Spleen (tissue), 7 donors: ENCODE measurements at regions not wholly inside any gene's neighbourhood (a gene's known extent, or its start where the extent isn't known, plus 50 kb on each side); places are given as distances from the start of the nearest gene placed in this dataset.

Source experiments
- POLR2A ChIP-seq, 3 donors: fragments of 450-650 bp; IDR thresholded peaks; one replicate each; pipeline ENCODE4 v1.5.1; 2017; ENCODE audit warnings: antibody characterized with exemption in 3 of 3, mild to moderate bottlenecking in 1 of 3
- POLR2AphosphoS5 ChIP-seq, 3 donors: sonication (generic); formaldehyde crosslinking; IDR thresholded peaks; one replicate each; pipeline ENCODE4 v1.5.1; 2017; ENCODE audit warnings: antibody characterized with exemption in 3 of 3
- TF ChIP-seq, protein P1 (sequence below), 11 experiments: fragments of 200-600 bp in 7 of 11; fragments of 450-650 bp in 4 of 11; sonication (generic) in 4 of 11; IDR thresholded peaks in 8 of 11; conservative IDR thresholded peaks in 3 of 11; 1 replicate in 7 of 11; 2 replicates in 4 of 11; pipeline versions ENCODE4 v1.4.0 to v1.8.0; 2016 to 2021; ENCODE audit warnings: antibody characterized with exemption in 11 of 11, inconsistent platforms in 4 of 11, mild to moderate bottlenecking in 1 of 11
- donor health status: DM: no; HTN: no; CAD: no; lungs with moderate emphysema.
- donor health status: DM: no; HTN: no; CAD: no.
- donor health status: DM: no; HTN: no; CAD: no.

DNA sequence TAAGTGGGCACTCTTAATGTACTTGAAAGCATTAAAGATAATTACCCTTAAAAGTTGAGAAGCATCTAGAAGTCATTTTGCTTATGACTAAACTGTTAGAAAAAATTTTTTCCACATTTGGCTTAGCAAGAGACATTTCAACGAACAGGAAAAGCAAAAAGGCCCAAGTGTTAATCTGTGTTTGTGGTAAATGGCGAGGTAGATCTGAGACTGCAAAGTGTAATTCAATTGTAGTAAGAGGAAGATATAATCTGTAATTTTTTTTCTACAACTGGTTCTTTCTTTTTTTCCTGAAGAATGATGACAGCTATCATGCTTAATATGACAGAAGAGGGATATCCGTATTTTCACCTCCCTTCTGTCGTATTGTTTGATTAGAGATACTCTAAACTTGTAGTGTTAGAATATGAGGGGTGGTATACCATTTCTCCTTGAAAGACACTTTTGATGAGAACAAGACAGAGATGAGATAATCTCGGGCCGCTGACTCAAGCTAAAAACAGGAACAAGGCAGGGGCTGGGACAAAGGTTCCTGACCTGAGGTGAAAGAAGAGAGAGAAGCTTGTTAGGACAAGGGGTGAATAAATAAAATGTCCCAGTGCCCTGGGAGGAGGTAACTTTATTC is 459.3 kb upstream of the ZNF608 start:
- TF ChIP-seq, protein P1, sequence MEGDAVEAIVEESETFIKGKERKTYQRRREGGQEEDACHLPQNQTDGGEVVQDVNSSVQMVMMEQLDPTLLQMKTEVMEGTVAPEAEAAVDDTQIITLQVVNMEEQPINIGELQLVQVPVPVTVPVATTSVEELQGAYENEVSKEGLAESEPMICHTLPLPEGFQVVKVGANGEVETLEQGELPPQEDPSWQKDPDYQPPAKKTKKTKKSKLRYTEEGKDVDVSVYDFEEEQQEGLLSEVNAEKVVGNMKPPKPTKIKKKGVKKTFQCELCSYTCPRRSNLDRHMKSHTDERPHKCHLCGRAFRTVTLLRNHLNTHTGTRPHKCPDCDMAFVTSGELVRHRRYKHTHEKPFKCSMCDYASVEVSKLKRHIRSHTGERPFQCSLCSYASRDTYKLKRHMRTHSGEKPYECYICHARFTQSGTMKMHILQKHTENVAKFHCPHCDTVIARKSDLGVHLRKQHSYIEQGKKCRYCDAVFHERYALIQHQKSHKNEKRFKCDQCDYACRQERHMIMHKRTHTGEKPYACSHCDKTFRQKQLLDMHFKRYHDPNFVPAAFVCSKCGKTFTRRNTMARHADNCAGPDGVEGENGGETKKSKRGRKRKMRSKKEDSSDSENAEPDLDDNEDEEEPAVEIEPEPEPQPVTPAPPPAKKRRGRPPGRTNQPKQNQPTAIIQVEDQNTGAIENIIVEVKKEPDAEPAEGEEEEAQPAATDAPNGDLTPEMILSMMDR (IDR thresholded peaks at IDR 0.05 in 8 of 11, conservative IDR thresholded peaks at IDR 0.05 in 3 of 11), result no peak
- TF ChIP-seq POLR2A (IDR thresholded peaks at IDR 0.05), result no peak
- TF ChIP-seq POLR2AphosphoS5 (IDR thresholded peaks at IDR 0.05), result no peak
